Adrenal gland (tissue), 5 donors: ENCODE measurements at regions not wholly inside any gene's neighbourhood (a gene's known extent, or its start where the extent isn't known, plus 50 kb on each side); places are given as distances from the start of the nearest gene placed in this dataset.

Source experiments
- CTCF ChIP-seq, 6 experiments: fragments of 450-650 bp in 4 of 6; fragments of 200-600 bp in 2 of 6; sonication (generic) in 1 of 6; IDR thresholded peaks; 1 replicate in 5 of 6; 2 replicates in 1 of 6; pipeline versions ENCODE4 v1.5.1 to v1.8.0; 2016 to 2021; ENCODE audit warnings: antibody characterized with exemption in 6 of 6, mild to moderate bottlenecking in 2 of 6, moderate library complexity in 1 of 6
- POLR2A ChIP-seq, 2 donors: fragments of 450-650 bp; IDR thresholded peaks; one replicate each; pipeline ENCODE4 v1.6.1; 2017; ENCODE audit warnings: antibody characterized with exemption in 2 of 2, mild to moderate bottlenecking in 2 of 2, moderate library complexity in 1 of 2
- donor health status: DM: no; HTN: no; CAD: no.

DNA sequence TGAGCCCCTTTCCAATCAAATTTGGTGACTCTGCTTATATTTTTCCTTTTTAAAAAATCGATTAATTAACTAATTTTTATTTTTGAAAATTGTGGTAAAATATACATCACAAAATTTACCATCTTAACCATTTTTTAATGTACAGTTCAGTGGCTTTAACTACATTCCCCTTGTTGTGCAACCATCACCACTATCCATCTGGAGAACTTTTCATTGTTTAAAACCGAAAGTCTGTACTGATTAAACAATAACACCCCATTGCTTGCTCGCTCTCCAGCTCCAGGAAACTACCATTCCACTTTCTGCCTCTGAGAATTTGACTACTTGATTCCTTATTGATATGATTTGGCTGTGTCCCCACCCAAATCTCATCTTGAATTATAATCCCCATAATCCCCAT, 283.4 kb downstream of the C12orf75 start:
- TF ChIP-seq CTCF (IDR thresholded peaks at IDR 0.05) (no peak), POLR2A (IDR thresholded peaks at IDR 0.05) (no peak)
